HFFc6 (cell line): ENCODE measurements at regions not wholly inside any gene's neighbourhood (a gene's known extent, or its start where the extent isn't known, plus 50 kb on each side); places are given as distances from the start of the nearest gene placed in this dataset.

Experiments
- DNase-seq: peaks from one replicate; pipeline ENCODE4 v3.0.0-alpha.2; 2018
- H3K27ac Mint-ChIP-seq: 2 replicates; pipeline ENCODE4 v1.8.0; 2020; ENCODE audit warnings: mild to moderate bottlenecking, mixed read lengths
- H3K27me3 Mint-ChIP-seq: 2 replicates; pipeline ENCODE4 v1.8.0; 2021; ENCODE audit warnings: mild to moderate bottlenecking, moderate library complexity, mixed read lengths; ENCODE audit not compliant: insufficient read depth
- H3K36me3 Mint-ChIP-seq: 2 replicates; pipeline ENCODE4 v1.8.0; 2021; ENCODE audit warnings: low read depth, mixed read lengths
- H3K4me1 Mint-ChIP-seq: 2 replicates; pipeline ENCODE4 v1.8.0; 2020; ENCODE audit warnings: low read depth, mixed read lengths
- H3K4me3 Mint-ChIP-seq: 2 replicates; pipeline ENCODE4 v1.8.0; 2020; ENCODE audit warnings: mild to moderate bottlenecking, moderate library complexity, mixed read lengths
- H3K9me3 Mint-ChIP-seq: 2 replicates; pipeline ENCODE4 v1.8.0; 2020; ENCODE audit warnings: mild to moderate bottlenecking, mixed read lengths
- TF ChIP-seq, protein P1 (sequence below): fragments of 200-600 bp; sonication (generic); IDR thresholded peaks from 2 replicates; pipeline ENCODE4 v1.5.0; 2021; ENCODE audit warnings: antibody characterized with exemption, mild to moderate bottlenecking

DNA sequence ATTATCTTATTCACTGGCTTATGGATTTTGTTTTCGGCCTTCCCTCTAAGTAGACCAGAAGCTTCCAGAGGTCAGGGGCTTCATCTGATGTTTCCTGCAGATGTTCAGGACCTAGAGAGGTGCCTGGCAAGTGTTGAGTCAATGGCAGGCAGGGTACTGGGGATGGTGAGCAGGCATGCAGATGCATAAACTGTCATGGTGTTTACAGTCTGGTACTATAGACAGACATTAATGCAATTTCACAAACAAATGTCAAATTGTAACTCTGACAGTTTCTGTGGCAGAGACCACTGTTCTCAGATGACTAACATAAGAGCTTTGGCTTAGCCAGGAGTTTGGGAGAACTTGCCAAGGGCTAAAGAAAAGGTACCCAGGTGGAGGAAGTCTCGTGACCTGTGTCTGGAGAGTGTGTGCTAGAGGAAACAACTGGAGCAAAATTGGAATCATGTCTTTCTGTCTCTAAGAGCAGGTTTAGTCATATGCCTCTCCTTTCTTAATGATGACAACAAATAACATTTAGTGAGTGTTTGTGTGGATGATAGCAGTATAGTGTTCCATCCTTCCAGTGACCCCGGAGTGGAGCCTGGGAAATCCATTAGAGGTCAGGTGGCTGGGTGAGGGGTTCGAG, 53.7 kb upstream of the TRAK1 start:
- TF ChIP-seq, protein P1, sequence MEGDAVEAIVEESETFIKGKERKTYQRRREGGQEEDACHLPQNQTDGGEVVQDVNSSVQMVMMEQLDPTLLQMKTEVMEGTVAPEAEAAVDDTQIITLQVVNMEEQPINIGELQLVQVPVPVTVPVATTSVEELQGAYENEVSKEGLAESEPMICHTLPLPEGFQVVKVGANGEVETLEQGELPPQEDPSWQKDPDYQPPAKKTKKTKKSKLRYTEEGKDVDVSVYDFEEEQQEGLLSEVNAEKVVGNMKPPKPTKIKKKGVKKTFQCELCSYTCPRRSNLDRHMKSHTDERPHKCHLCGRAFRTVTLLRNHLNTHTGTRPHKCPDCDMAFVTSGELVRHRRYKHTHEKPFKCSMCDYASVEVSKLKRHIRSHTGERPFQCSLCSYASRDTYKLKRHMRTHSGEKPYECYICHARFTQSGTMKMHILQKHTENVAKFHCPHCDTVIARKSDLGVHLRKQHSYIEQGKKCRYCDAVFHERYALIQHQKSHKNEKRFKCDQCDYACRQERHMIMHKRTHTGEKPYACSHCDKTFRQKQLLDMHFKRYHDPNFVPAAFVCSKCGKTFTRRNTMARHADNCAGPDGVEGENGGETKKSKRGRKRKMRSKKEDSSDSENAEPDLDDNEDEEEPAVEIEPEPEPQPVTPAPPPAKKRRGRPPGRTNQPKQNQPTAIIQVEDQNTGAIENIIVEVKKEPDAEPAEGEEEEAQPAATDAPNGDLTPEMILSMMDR = no peak
- no peaks in the 10 kb centered on the region for H3K27me3 Mint-ChIP-seq
- DNase-seq = no peak
- peaks cover 35% of the 10 kb centered on the region for H3K36me3 Mint-ChIP-seq
- peak overlapping the region; percentile 93 for H3K27ac Mint-ChIP-seq
- H3K4me1 Mint-ChIP-seq = peaks cover 65% of the 10 kb centered on the region
- H3K9me3 Mint-ChIP-seq = no peaks in the 10 kb centered on the region
- no peak overlapping the region; the same call in 1 of the 2 replicates for H3K4me3 Mint-ChIP-seq

DNA sequence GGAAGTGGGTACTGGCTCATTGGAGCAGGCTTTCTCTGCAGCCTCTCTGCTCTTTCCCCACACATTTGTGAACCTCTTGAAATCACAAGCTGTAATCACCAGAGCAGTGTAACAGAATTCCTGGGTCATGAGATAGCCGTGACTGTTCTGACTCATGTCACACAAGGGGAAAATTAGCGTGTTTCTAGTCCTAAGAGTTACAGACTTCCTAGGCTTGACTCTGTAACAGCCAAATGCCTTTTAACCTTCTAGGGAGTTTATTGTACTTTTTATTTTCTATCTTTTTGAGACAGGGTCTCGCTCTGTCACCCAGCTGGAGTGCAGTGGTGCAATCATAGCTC, 54.7 kb upstream of the TRAK1 start:
- DNase-seq = peak; percentile 95
- peak overlapping the region; percentile 93 for H3K27ac Mint-ChIP-seq
- peaks cover 35% of the 10 kb centered on the region for H3K36me3 Mint-ChIP-seq
- peaks cover 71% of the 10 kb centered on the region for H3K4me1 Mint-ChIP-seq
- no peaks in the 10 kb centered on the region for H3K9me3 Mint-ChIP-seq
- H3K27me3 Mint-ChIP-seq = no peaks in the 10 kb centered on the region
- TF ChIP-seq, protein P1 = no peak
- H3K4me3 Mint-ChIP-seq = peak overlapping the region; percentile 67

- H3K27me3 Mint-ChIP-seq = no peaks in the 10 kb centered on the region
- H3K36me3 Mint-ChIP-seq = peaks cover 35% of the 10 kb centered on the region
- peak overlapping the region; percentile 67 for H3K4me3 Mint-ChIP-seq
- H3K4me1 Mint-ChIP-seq = peaks cover 70% of the 10 kb centered on the region
- TF ChIP-seq, protein P1 = no peak
- no peak for DNase-seq
- H3K27ac Mint-ChIP-seq = peak overlapping the region; percentile 93
- H3K9me3 Mint-ChIP-seq = no peaks in the 10 kb centered on the region
Measured at GRCh38 chr3:42035816-42036482, 55.2 kb upstream of the TRAK1 start.

DNA sequence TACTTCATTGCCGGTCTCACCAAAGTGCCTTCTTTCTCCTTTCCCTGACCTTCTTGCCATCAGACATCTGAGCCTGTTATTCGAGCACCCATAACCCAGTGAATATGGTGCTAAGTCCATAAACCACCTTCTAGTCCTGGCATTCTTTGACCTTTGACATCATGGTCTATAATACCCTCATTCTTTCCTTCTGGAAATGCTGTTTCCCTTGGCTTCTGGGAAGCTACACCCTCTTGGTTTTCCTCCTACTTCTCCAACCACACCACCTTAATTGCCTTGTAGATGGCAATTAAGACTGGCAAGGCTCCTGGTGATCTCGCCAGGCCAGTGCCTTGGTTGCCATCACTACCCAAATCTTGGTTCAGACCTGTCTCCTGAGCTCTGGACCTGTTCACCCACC, 56.1 kb upstream of the TRAK1 start:
- peak overlapping the region; percentile 93 for H3K27ac Mint-ChIP-seq
- H3K9me3 Mint-ChIP-seq = no peaks in the 10 kb centered on the region
- TF ChIP-seq, protein P1 = no peak
- H3K4me1 Mint-ChIP-seq = peaks cover 71% of the 10 kb centered on the region
- DNase-seq = no peak
- H3K36me3 Mint-ChIP-seq = peaks cover 32% of the 10 kb centered on the region
- H3K4me3 Mint-ChIP-seq = peak overlapping the region; percentile 30
- H3K27me3 Mint-ChIP-seq = no peaks in the 10 kb centered on the region; the same call in 1 of the 2 replicates

DNA sequence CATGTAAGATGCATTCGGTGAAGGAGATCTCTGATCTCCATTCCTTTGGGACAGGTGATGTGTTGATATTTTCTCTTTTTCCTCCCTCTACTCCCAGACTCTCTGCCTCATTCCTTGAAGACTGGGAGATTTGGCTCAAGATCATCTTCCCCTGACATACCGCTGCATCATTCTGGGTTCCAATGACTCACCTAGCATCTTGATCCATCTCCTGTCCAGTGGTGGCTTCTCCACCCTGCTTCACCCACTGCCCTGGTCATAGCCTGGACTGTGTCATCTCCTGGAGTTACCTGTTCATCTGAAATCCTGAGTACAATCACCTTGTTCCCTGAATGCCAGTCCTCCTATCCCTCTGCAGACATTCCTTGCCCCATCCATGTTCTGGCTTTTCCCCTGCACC, 57.4 kb upstream of the TRAK1 start:
- Mint-ChIP-seq H3K27ac (peak overlapping the region; percentile 83), H3K9me3 (no peaks in the 10 kb centered on the region), H3K27me3 (no peaks in the 10 kb centered on the region; the same call in 1 of the 2 replicates), H3K36me3 (peaks cover 25% of the 10 kb centered on the region), H3K4me1 (peaks cover 80% of the 10 kb centered on the region), H3K4me3 (peak overlapping the region; percentile 69)
- TF ChIP-seq, protein P1 = no peak
- DNase-seq = peak; percentile 58
